ENCODE measurements at regions not wholly inside any gene's neighbourhood (a gene's known extent, or its start where the extent isn't known, plus 50 kb on each side); places are given as distances from the start of the nearest gene placed in this dataset.

- Histone ChIP-seq H3K79me2 (ENCODE audit: control insufficient read depth, insufficient read depth, low read length) (no peaks in the 10 kb centered on the region), H3K4me3 (no peak overlapping the region), H3K9ac (ENCODE audit: insufficient read depth in 1 of 2, low read depth in 2 of 2, low read length in 2 of 2) (no peak overlapping the region), H3K4me2 (ENCODE audit: insufficient read depth, low read length) (no peak overlapping the region), H3K27ac (ENCODE audit: extremely low read depth, low read depth, low read length) (no peak overlapping the region), H2AFZ (ENCODE audit: low read depth, low read length) (no peak overlapping the region), H3K9me3 (replicated peaks; ENCODE audit: control insufficient read depth, insufficient read depth, low read depth, low read length) (no peaks in the 10 kb centered on the region), H3K36me3 (ENCODE audit: control insufficient read depth, insufficient read depth, low read length) (no peaks in the 10 kb centered on the region), H3K27me3 (ENCODE audit: control insufficient read depth in 2 of 2, insufficient read depth in 2 of 2, low read length in 2 of 2) (no peaks in the 10 kb centered on the region), H4K20me1 (replicated peaks; ENCODE audit: control insufficient read depth, insufficient read depth, low read length) (no peaks in the 10 kb centered on the region), H3K9me1 (ENCODE audit: control insufficient read depth, insufficient read depth, low read length) (no peaks in the 10 kb centered on the region), H3K4me1 (replicated peaks in 1 of 2; ENCODE audit: control insufficient read depth in 2 of 2, insufficient read depth in 2 of 2, low read length in 2 of 2) (peaks cover 32 to 39% of the 10 kb centered on the region in 2 experiments)
- DNase-seq (ENCODE audit: extremely low read depth in 1 of 4, low spot score in 3 of 4) (no peak), FAIRE-seq (no peak), ATAC-seq (no peak)
- in situ Hi-C loops (cut with MboI): loop anchor here (5.0 to 10.0 kb wide), 2 partner anchors 134 to 238 kb away; no protein-coding TSS in a partner anchor
- ChIA-PET POLR2A (interaction anchor here (0.5 to 1.5 kb wide), 4 partner anchors 9 to 251 kb away, joined by 3 to 4 read pairs (median 3); no protein-coding TSS in a partner anchor), CTCF (ENCODE audit: low intra/inter-chr PET ratio) (no interaction called here)
- intact Hi-C loops (cut with micrococcal nuclease): no loop called here
- no peak for TF ChIP-seq KAT2B (IDR thresholded peaks at IDR 0.05; ENCODE audit: low read depth, low read length)
- no peak for TF ChIP-seq KLF10 (CRISPR knock-in tag; IDR thresholded peaks at IDR 0.05)
- no peak for TF ChIP-seq MBD2 (IDR thresholded peaks at IDR 0.05; ENCODE audit: borderline replicate concordance, low read depth)
- no peak for TF ChIP-seq NRF1 (conservative IDR thresholded peaks at IDR 0.05 in 1 of 2, IDR thresholded peaks at IDR 0.05 in 1 of 2)
- TF ChIP-seq ZNF41 (CRISPR knock-in tag; conservative IDR thresholded peaks at IDR 0.05): no peak
- no peak for TF ChIP-seq NKRF (IDR thresholded peaks at IDR 0.05; ENCODE audit: borderline replicate concordance)
- BruUV-seq (replicated peaks): no TSS peak
- 84% methylated on average over 16 of the region's 16 CpGs for WGBS (ENCODE audit: insufficient coverage, low coverage, missing lambda C conversion rate)
Observed at GRCh38 chr1:234732671-234733390, 122.9 kb upstream of the IRF2BP2 start.

Data from K562 (cell line).